Fibroblast of pulmonary artery (primary cell): ENCODE measurements at regions not wholly inside any gene's neighbourhood (a gene's known extent, or its start where the extent isn't known, plus 50 kb on each side); places are given as distances from the start of the nearest gene placed in this dataset.

Source experiments
- DNase-seq: peaks from one replicate; pipeline ENCODE4 v3.0.0-alpha.2; 2010; ENCODE audit warnings: low read depth
- H3K4me3 ChIP-seq: replicated peaks from 2 replicates; pipeline ENCODE4 v1.5.1; 2011; ENCODE audit warnings: low read depth, mild to moderate bottlenecking, control low read depth, low read length, moderate library complexity
- CTCF ChIP-seq: IDR thresholded peaks from 2 replicates; pipeline ENCODE4 v1.5.1; 2011; ENCODE audit warnings: mild to moderate bottlenecking, control low read depth, low read length, inconsistent platforms; ENCODE audit errors: missing control alignments

DNA sequence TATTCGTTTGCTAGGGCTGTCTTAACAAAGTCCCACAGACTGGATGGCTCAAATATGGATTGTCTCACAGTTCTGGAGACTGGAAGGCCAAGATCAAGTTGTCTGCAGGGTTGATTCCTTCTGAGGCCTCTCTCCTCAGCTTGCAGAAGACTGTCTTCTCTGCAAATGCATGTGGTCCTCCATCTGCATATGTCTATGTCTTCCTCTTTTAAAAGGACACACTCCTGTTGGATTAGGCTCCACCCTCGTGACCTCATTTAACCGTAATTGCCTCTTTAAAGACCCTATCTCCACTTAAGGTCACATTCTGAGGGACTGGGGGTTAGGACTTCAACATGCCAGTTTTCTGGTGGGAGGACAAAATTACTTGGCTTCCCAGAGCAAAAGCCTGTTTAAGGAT lies 123.3 kb downstream of the SLC38A6 start:
- no peak overlapping the region for H3K4me3 ChIP-seq
- no peak for TF ChIP-seq CTCF
- no peak for DNase-seq

- TF ChIP-seq CTCF = no peak
- no peak overlapping the region for H3K4me3 ChIP-seq
- DNase-seq = peak; percentile 94
Observed at GRCh38 chr14:61103541-61104339, 122.7 kb downstream of the SLC38A6 start.

GRCh38 chr14:61102549-61103466 lies 121.8 kb downstream of the SLC38A6 start:
- H3K4me3 ChIP-seq = no peak overlapping the region
- no peak for TF ChIP-seq CTCF

More at GRCh38 chr14:61102549-61103466, 121.8 kb downstream of the SLC38A6 start:
- DNase-seq = no peak
